ENCODE measurements at regions not wholly inside any gene's neighbourhood (a gene's known extent, or its start where the extent isn't known, plus 50 kb on each side); places are given as distances from the start of the nearest gene placed in this dataset.
"Not testable (repeated sequence)": the region's sequence is repeated elsewhere in the genome, so short reads cannot be mapped to it uniquely, and the experiment has no call there.

- not testable (repeated sequence) for TF ChIP-seq CTCF (CRISPR knock-in tag; IDR thresholded peaks at IDR 0.05); ZNF274 (CRISPR knock-in tag; IDR thresholded peaks at IDR 0.05); FOXP1 (IDR thresholded peaks at IDR 0.05); FOXP1 (CRISPR knock-in tag; IDR thresholded peaks at IDR 0.05); ZNF124 (CRISPR knock-in tag; IDR thresholded peaks at IDR 0.05); POLR2A (IDR thresholded peaks at IDR 0.05; ENCODE audit: insufficient read depth in 1 of 2, low read depth in 2 of 2, low read length in 2 of 2); ARID2 (CRISPR knock-in tag; IDR thresholded peaks at IDR 0.05; ENCODE audit: borderline replicate concordance); YY1 (IDR thresholded peaks at IDR 0.05; ENCODE audit: insufficient read depth, insufficient replicate concordance, low read depth, low read length); ZNF24 (IDR thresholded peaks at IDR 0.05); ZBTB44 (CRISPR knock-in tag; IDR thresholded peaks at IDR 0.05)
Measured at GRCh38 chr15:38814254-38814653, 249.6 kb upstream of the RASGRP1 start.
